Osteocyte (in vitro differentiated cells): ENCODE measurements at regions not wholly inside any gene's neighbourhood (a gene's known extent, or its start where the extent isn't known, plus 50 kb on each side); places are given as distances from the start of the nearest gene placed in this dataset.

Experiments used
- DNase-seq: peaks from one replicate; pipeline ENCODE4 v3.0.0; 2021; ENCODE audit warnings: mixed read lengths; ENCODE audit not compliant: unreplicated experiment; ENCODE audit errors: extremely low spot score
- H3K27ac Mint-ChIP-seq: one replicate; pipeline ENCODE4 v1.8.0; 2021; ENCODE audit warnings: mild to moderate bottlenecking, mixed read lengths; ENCODE audit not compliant: unreplicated experiment
- H3K27me3 Mint-ChIP-seq: one replicate; pipeline ENCODE4 v1.8.0; 2021; ENCODE audit warnings: mixed read lengths; ENCODE audit not compliant: unreplicated experiment
- H3K36me3 Mint-ChIP-seq: one replicate; pipeline ENCODE4 v1.8.0; 2021; ENCODE audit warnings: mixed read lengths; ENCODE audit not compliant: unreplicated experiment
- H3K4me1 Mint-ChIP-seq: one replicate; pipeline ENCODE4 v1.8.0; 2021; ENCODE audit warnings: mixed read lengths; ENCODE audit not compliant: unreplicated experiment
- H3K4me3 Mint-ChIP-seq: one replicate; pipeline ENCODE4 v1.8.0; 2021; ENCODE audit warnings: mild to moderate bottlenecking, moderate library complexity, mixed read lengths; ENCODE audit not compliant: unreplicated experiment
- H3K9me3 Mint-ChIP-seq: one replicate; pipeline ENCODE4 v1.8.0; 2021; ENCODE audit warnings: mixed read lengths; ENCODE audit not compliant: unreplicated experiment
- CTCF ChIP-seq: fragments of 200-600 bp; sonication (generic); IDR thresholded peaks from 2 replicates; pipeline ENCODE4 v1.5.0; 2021; ENCODE audit warnings: antibody characterized with exemption, mild to moderate bottlenecking, moderate library complexity

GRCh38 chr22:48378673-48379072, 1449.0 kb downstream of the BRD1 start:
- Mint-ChIP-seq H3K4me1 (peaks cover 1% of the 10 kb centered on the region), H3K27me3 (peaks cover 18% of the 10 kb centered on the region), H3K9me3 (no peaks in the 10 kb centered on the region), H3K36me3 (no peaks in the 10 kb centered on the region), H3K4me3 (no peak overlapping the region), H3K27ac (no peak overlapping the region)
- DNase-seq: peak; percentile 57
- TF ChIP-seq CTCF: no peak

- DNase-seq: peak; percentile 66
- no peak overlapping the region for H3K27ac Mint-ChIP-seq
- no peaks in the 10 kb centered on the region for H3K36me3 Mint-ChIP-seq
- peaks cover 1% of the 10 kb centered on the region for H3K4me1 Mint-ChIP-seq
- peaks cover 18% of the 10 kb centered on the region for H3K27me3 Mint-ChIP-seq
- H3K4me3 Mint-ChIP-seq: no peak overlapping the region
- TF ChIP-seq CTCF: no peak
- H3K9me3 Mint-ChIP-seq: no peaks in the 10 kb centered on the region
Observed at GRCh38 chr22:48376936-48377712, 1450.5 kb downstream of the BRD1 start.

- Mint-ChIP-seq H3K36me3 (no peaks in the 10 kb centered on the region), H3K4me3 (no peak overlapping the region), H3K4me1 (peaks cover 2% of the 10 kb centered on the region), H3K9me3 (no peaks in the 10 kb centered on the region), H3K27me3 (peaks cover 18% of the 10 kb centered on the region), H3K27ac (no peak overlapping the region)
- TF ChIP-seq CTCF: no peak
- DNase-seq: no peak
Observed at GRCh38 chr22:48376428-48376827, 1451.2 kb downstream of the BRD1 start.

GRCh38 chr22:48373626-48374173, 1454.0 kb downstream of the BRD1 start:
- Mint-ChIP-seq H3K9me3 (no peaks in the 10 kb centered on the region), H3K27ac (no peak overlapping the region), H3K36me3 (no peaks in the 10 kb centered on the region), H3K4me1 (peaks cover 19% of the 10 kb centered on the region), H3K4me3 (no peak overlapping the region), H3K27me3 (peaks cover 18% of the 10 kb centered on the region)
- TF ChIP-seq CTCF: no peak
- peak; percentile 74 for DNase-seq

- peak; percentile 60 for DNase-seq
- no peak overlapping the region for H3K27ac Mint-ChIP-seq
Observed at GRCh38 chr22:48372390-48372789, 1455.3 kb downstream of the BRD1 start.

More at GRCh38 chr22:48372390-48372789, 1455.3 kb downstream of the BRD1 start:
- Mint-ChIP-seq H3K36me3 (no peaks in the 10 kb centered on the region), H3K4me3 (no peak overlapping the region), H3K4me1 (peaks cover 19% of the 10 kb centered on the region), H3K9me3 (no peaks in the 10 kb centered on the region), H3K27me3 (peaks cover 15% of the 10 kb centered on the region)
- TF ChIP-seq CTCF: no peak
